ENCODE measurements at regions not wholly inside any gene's neighbourhood (a gene's known extent, or its start where the extent isn't known, plus 50 kb on each side); places are given as distances from the start of the nearest gene placed in this dataset.
"Not testable (repeated sequence)": the region's sequence is repeated elsewhere in the genome, so short reads cannot be mapped to it uniquely, and the experiment has no call there.

DNA sequence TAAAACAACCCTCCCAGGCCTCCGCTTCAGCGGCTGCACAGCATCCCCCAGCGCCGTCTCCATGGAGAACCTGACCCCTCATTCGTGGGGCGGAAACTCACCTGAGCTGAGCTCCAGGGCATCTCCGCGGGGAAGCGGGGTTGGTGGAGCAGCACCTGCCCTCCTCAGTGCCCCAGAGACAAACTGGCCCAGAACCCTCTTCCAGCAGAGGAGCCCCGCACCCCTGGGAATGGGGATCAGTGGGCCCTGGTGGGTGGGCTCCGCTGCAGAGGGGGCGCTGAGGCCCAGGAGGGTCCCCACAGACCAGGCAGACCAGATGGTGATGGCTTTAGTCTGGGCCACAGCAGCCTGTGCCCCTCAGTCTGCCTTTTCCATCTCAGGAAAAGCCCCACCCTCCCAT lies 261.2 kb downstream of the ADGRD1 start:
- H3K27ac ChIP-seq (ENCODE audit: insufficient read depth in 1 of 2, low read depth in 1 of 2, low read length in 2 of 2, poor library complexity in 1 of 2, severe bottlenecking in 2 of 2); H3K9me3 ChIP-seq (ENCODE audit: control extremely low read depth in 1 of 5, control insufficient read depth in 4 of 5, insufficient read depth in 2 of 5, low read depth in 1 of 5, low read length in 4 of 5); POLR2A ChIA-PET; H3K27me3 ChIP-seq (replicated peaks in 2 of 5; ENCODE audit: control insufficient read depth in 4 of 5, insufficient read depth in 5 of 5, low read length in 4 of 5); H3K4me3 ChIP-seq (ENCODE audit: control insufficient read depth in 1 of 7, extremely low read depth in 1 of 7, insufficient read depth in 4 of 7, low read depth in 2 of 7, low read length in 6 of 7); CTCF ChIA-PET; DNase-seq; H3K36me3 ChIP-seq (ENCODE audit: control insufficient read depth in 4 of 4, insufficient read depth in 4 of 4, low read length in 3 of 4): not testable (repeated sequence)
- H3K4me1 ChIP-seq (ENCODE audit: control extremely low read depth in 1 of 4, control insufficient read depth in 4 of 4, insufficient read depth in 4 of 4, low read length in 3 of 4) = peaks cover 4 to 57% (median 45%) of the 10 kb centered on the region in 4 experiments
- WGBS (ENCODE audit: insufficient coverage) = 100% methylated on average over 1 of the region's 12 CpGs

DNA sequence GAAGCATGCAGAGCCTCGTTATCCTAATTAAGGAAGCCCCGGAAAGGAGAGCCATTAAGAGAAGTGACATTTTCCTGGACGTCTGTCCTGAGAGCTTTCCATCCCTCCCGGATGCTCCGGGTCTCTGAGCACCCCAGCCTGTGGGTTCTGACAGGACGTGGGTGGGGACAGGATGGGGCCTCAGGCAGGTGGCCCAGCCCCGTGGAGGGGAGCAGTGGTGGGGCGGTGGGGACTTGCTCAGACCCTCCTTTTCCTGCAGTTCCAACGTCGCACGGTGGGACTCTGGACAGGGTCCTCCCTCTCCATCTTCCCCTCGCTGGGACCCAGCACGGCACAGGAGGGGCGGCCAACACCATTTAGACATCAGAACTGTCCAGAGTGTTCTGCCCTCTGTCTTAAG lies 262.9 kb downstream of the ADGRD1 start:
- H3K27ac ChIP-seq (ENCODE audit: insufficient read depth in 1 of 2, low read depth in 1 of 2, low read length in 2 of 2, poor library complexity in 1 of 2, severe bottlenecking in 2 of 2); H3K9me3 ChIP-seq (ENCODE audit: control extremely low read depth in 1 of 5, control insufficient read depth in 4 of 5, insufficient read depth in 2 of 5, low read depth in 1 of 5, low read length in 4 of 5); H3K36me3 ChIP-seq (ENCODE audit: control insufficient read depth in 4 of 4, insufficient read depth in 4 of 4, low read length in 3 of 4); CTCF ChIA-PET; DNase-seq; POLR2A ChIA-PET; H3K27me3 ChIP-seq (replicated peaks in 2 of 5; ENCODE audit: control insufficient read depth in 4 of 5, insufficient read depth in 5 of 5, low read length in 4 of 5): not testable (repeated sequence)
- H3K4me3 ChIP-seq (ENCODE audit: control insufficient read depth in 1 of 7, extremely low read depth in 1 of 7, insufficient read depth in 4 of 7, low read depth in 2 of 7, low read length in 6 of 7) = peak overlapping the region in 3 of 7 experiments; percentile 32 to 45 (median 33)
- 0% methylated on average over 5 of the region's 14 CpGs for WGBS (ENCODE audit: insufficient coverage)
- peaks cover 4 to 61% (median 55%) of the 10 kb centered on the region in 4 experiments for H3K4me1 ChIP-seq (ENCODE audit: control extremely low read depth in 1 of 4, control insufficient read depth in 4 of 4, insufficient read depth in 4 of 4, low read length in 3 of 4)

DNA sequence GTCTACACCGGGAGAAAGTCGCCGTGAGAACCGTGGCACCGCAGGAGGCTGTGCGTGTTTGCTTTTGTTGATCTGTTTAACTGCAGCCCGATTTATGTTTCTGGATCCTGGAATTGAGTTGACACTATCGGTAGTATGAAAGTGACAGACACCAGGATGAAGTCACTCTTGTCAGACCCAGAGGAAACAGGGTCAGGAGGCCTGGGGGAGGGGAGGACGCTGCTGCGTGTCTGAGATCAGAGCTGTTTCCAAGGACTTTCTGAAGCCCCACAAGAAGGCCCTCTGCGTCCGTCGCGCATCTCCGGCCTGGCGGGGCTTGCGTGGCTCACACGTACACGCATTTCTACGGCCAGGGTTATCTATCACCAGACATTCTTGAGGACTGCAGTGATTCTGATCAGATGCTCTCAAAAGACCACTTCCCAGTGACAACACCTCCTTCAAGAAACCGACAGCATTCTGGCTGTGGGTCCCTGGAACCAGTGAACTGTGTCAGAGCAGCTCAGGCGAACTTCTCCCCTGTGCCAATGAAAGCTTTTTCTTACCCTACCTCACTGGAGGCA lies 263.4 kb downstream of the ADGRD1 start:
- Histone ChIP-seq H3K9me3 (ENCODE audit: control extremely low read depth in 1 of 5, control insufficient read depth in 4 of 5, insufficient read depth in 2 of 5, low read depth in 1 of 5, low read length in 4 of 5) (peaks cover 0 to 8% (median 0%) of the 10 kb centered on the region in 5 experiments), H3K27ac (ENCODE audit: insufficient read depth in 1 of 2, low read depth in 1 of 2, low read length in 2 of 2, poor library complexity in 1 of 2, severe bottlenecking in 2 of 2) (no peak overlapping the region), H3K4me1 (ENCODE audit: control extremely low read depth in 1 of 4, control insufficient read depth in 4 of 4, insufficient read depth in 4 of 4, low read length in 3 of 4) (peaks cover 4 to 61% (median 57%) of the 10 kb centered on the region in 4 experiments), H3K27me3 (replicated peaks in 2 of 5; ENCODE audit: control insufficient read depth in 4 of 5, insufficient read depth in 5 of 5, low read length in 4 of 5) (no peaks in the 10 kb centered on the region), H3K36me3 (ENCODE audit: control insufficient read depth in 4 of 4, insufficient read depth in 4 of 4, low read length in 3 of 4) (no peaks in the 10 kb centered on the region), H3K4me3 (ENCODE audit: control insufficient read depth in 1 of 7, extremely low read depth in 1 of 7, insufficient read depth in 4 of 7, low read depth in 2 of 7, low read length in 6 of 7) (peak overlapping the region in 3 of 7 experiments; percentile 32 to 45 (median 33))
- 74% methylated on average over 18 of the region's 22 CpGs for WGBS (ENCODE audit: insufficient coverage)
- DNase-seq = peak in 2 of 3 donors; percentile 35 to 40
- ChIA-PET CTCF (interaction anchor here (1.4 kb wide), 1 partner anchor 26 kb away, joined by 3 read pairs; no protein-coding TSS in a partner anchor), POLR2A (no interaction called here)

DNA sequence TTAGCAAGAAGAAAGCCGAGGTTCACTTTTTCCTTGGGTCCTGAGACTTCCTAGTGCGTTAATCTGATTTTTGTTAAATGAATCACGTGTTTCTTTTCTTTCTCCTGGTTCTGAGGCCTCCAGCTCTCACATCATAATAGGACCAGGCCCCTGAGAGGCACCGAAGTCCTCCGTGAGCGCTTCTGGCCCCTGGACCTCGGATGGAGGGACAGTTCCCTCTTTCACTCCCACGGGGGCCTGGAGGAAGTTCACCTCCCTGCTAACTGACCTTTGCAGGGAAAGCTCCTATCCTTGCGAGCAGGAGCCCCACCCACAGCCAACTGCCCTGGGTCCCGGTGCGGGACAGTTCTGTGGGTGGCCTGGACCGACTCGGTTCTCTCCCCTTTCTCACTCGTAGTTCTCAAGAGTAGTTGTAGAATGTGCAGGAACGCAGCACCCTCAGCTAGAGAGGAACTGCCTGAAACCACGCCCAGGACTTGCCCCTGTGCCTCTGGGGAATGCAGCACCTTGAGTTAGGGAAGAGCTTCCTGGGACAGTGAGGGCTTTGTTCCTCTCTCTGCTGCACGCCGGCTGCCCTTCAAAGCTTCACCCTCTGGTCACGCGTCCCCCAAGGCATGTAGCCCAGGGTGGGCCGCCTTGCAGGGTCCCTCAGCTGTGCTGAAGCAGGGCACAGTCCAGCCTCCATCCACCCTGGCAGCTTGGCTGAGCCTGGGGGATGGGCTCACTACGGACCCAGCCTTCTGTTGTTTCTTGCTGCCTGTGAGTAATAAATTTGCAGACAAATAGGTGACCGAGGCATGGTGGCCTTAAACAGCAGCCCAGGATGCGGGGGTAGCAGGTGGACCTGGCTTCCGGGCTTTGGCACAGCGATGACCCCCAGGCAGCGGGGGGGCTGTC lies 264.6 kb downstream of the ADGRD1 start:
- WGBS (ENCODE audit: insufficient coverage) = 67% methylated on average over 21 of the region's 27 CpGs
- Histone ChIP-seq H3K27me3 (replicated peaks in 2 of 5; ENCODE audit: control insufficient read depth in 4 of 5, insufficient read depth in 5 of 5, low read length in 4 of 5) (no peaks in the 10 kb centered on the region), H3K36me3 (ENCODE audit: control insufficient read depth in 4 of 4, insufficient read depth in 4 of 4, low read length in 3 of 4) (no peaks in the 10 kb centered on the region), H3K9me3 (ENCODE audit: control extremely low read depth in 1 of 5, control insufficient read depth in 4 of 5, insufficient read depth in 2 of 5, low read depth in 1 of 5, low read length in 4 of 5) (peaks cover 0 to 5% (median 0%) of the 10 kb centered on the region in 5 experiments), H3K27ac (ENCODE audit: insufficient read depth in 1 of 2, low read depth in 1 of 2, low read length in 2 of 2, poor library complexity in 1 of 2, severe bottlenecking in 2 of 2) (no peak overlapping the region), H3K4me1 (ENCODE audit: control extremely low read depth in 1 of 4, control insufficient read depth in 4 of 4, insufficient read depth in 4 of 4, low read length in 3 of 4) (peaks cover 4 to 72% (median 68%) of the 10 kb centered on the region in 4 experiments), H3K4me3 (ENCODE audit: control insufficient read depth in 1 of 7, extremely low read depth in 1 of 7, insufficient read depth in 4 of 7, low read depth in 2 of 7, low read length in 6 of 7) (peak overlapping the region in 2 of 7 experiments; percentile 22 to 23)
- ChIA-PET CTCF (interaction anchor here (0.6 to 1.7 kb wide), 5 partner anchors 12 to 236 kb away, joined by 3 to 4 read pairs (median 4); no protein-coding TSS in a partner anchor), POLR2A (no interaction called here)
- peak in 1 of 3 donors; percentile 40 for DNase-seq

DNA sequence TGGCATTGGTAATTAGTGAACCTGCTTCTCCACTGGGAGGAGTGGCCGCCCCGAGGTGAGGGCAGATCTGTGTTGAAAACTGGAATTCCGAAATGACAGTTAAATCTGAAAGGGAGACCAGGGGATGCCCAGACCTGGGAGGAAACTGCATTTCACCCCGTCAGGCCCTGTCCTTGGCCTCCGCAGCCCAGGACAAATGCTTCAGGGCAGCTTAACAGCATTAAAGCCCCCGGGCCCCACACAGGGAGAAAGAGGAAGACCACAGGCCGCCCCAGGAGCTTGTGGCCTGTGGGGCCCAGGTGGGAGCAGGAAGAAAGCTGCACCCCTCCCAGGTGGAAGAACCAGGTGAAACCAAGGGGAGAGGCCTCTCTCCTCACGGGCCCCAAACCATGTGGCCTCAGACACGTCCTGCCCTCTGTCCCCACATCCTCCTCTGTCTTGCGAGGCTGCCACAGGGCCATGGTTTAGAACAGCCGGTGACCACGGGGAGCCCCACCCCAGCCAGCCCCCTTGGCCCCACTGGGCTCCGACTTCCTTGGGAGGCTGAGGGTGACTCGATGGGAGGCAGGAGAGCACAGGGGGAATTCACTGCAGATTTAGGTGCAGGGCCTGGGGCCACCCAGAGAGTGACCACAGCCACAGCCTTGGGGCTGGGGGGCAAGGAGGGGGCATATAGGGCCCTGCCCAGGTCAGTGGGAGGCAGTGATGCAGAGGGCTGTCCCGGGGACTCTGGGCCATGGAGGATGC lies 265.4 kb downstream of the ADGRD1 start:
- POLR2A ChIA-PET = no interaction called here
- Histone ChIP-seq H3K9me3 (ENCODE audit: control extremely low read depth in 1 of 5, control insufficient read depth in 4 of 5, insufficient read depth in 2 of 5, low read depth in 1 of 5, low read length in 4 of 5) (no peaks in the 10 kb centered on the region), H3K4me1 (ENCODE audit: control extremely low read depth in 1 of 4, control insufficient read depth in 4 of 4, insufficient read depth in 4 of 4, low read length in 3 of 4) (peaks cover 4 to 81% (median 76%) of the 10 kb centered on the region in 4 experiments), H3K36me3 (ENCODE audit: control insufficient read depth in 4 of 4, insufficient read depth in 4 of 4, low read length in 3 of 4) (no peaks in the 10 kb centered on the region), H3K27me3 (replicated peaks in 2 of 5; ENCODE audit: control insufficient read depth in 4 of 5, insufficient read depth in 5 of 5, low read length in 4 of 5) (no peaks in the 10 kb centered on the region), H3K4me3 (ENCODE audit: control insufficient read depth in 1 of 7, extremely low read depth in 1 of 7, insufficient read depth in 4 of 7, low read depth in 2 of 7, low read length in 6 of 7) (peak overlapping the region in 2 of 7 experiments; percentile 22 to 23), H3K27ac (ENCODE audit: insufficient read depth in 1 of 2, low read depth in 1 of 2, low read length in 2 of 2, poor library complexity in 1 of 2, severe bottlenecking in 2 of 2) (peak overlapping the region in 1 of 2 experiments; percentile 25)
- peak in 1 of 3 donors; percentile 48 for DNase-seq
- 37% methylated on average over 11 of the region's 15 CpGs for WGBS (ENCODE audit: insufficient coverage)
- CTCF ChIA-PET = interaction anchor here (1.1 to 1.7 kb wide), 2 partner anchors 11 to 65 kb away, joined by 4 read pairs; no protein-coding TSS in a partner anchor

DNA sequence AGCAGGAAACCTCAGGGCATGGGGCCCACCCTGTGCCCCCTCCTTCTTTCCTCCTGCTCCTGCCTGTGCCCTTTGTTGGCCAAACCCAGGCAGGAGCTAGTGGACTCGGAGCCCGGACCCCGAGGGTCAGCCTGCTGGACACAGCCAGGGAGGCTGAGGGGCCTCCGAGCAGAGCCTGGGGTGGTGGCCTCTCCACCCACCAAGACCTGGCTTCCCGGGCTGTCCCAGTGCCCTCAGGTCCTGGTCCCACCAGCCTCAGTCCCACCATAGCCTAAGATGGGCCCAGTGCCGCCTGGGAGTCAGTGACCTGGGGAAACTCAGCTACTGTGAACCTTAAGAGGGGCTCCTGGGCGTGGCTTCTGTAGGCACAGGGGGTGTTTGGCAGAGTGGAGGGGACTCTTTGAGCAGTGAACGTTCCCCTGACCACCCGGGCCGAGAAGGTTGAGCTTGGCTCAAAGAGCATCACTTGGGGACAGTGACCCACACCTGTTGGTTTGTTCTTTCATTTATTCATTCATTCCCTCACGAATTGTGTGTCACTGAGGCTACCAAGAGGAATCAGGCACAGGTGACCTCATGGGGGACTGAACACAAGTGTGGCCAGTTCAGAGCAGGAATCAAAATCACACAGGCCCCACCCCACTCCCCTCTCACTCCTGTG lies 266.1 kb downstream of the ADGRD1 start:
- Histone ChIP-seq H3K4me3 (ENCODE audit: control insufficient read depth in 1 of 7, extremely low read depth in 1 of 7, insufficient read depth in 4 of 7, low read depth in 2 of 7, low read length in 6 of 7) (no peak overlapping the region), H3K36me3 (ENCODE audit: control insufficient read depth in 4 of 4, insufficient read depth in 4 of 4, low read length in 3 of 4) (no peaks in the 10 kb centered on the region), H3K27me3 (replicated peaks in 2 of 5; ENCODE audit: control insufficient read depth in 4 of 5, insufficient read depth in 5 of 5, low read length in 4 of 5) (no peaks in the 10 kb centered on the region), H3K9me3 (ENCODE audit: control extremely low read depth in 1 of 5, control insufficient read depth in 4 of 5, insufficient read depth in 2 of 5, low read depth in 1 of 5, low read length in 4 of 5) (no peaks in the 10 kb centered on the region), H3K4me1 (ENCODE audit: control extremely low read depth in 1 of 4, control insufficient read depth in 4 of 4, insufficient read depth in 4 of 4, low read length in 3 of 4) (peaks cover 4 to 81% (median 77%) of the 10 kb centered on the region in 4 experiments), H3K27ac (ENCODE audit: insufficient read depth in 1 of 2, low read depth in 1 of 2, low read length in 2 of 2, poor library complexity in 1 of 2, severe bottlenecking in 2 of 2) (peak overlapping the region in 1 of 2 experiments; percentile 25)
- 77% methylated on average over 7 of the region's 11 CpGs for WGBS (ENCODE audit: insufficient coverage)
- POLR2A ChIA-PET = no interaction called here
- no peak for DNase-seq
- CTCF ChIA-PET = interaction anchor here (1.1 to 1.7 kb wide), 2 partner anchors 11 to 66 kb away, joined by 4 read pairs; no protein-coding TSS in a partner anchor
